HG03521 (cell line): ENCODE measurements at regions not wholly inside any gene's neighbourhood (a gene's known extent, or its start where the extent isn't known, plus 50 kb on each side); places are given as distances from the start of the nearest gene placed in this dataset.
"Not testable (repeated sequence)": the region's sequence is repeated elsewhere in the genome, so short reads cannot be mapped to it uniquely, and the experiment has no call there.

Experiments
- ATAC-seq: cut with Tn5 transposase; IDR thresholded peaks from one replicate; pipeline ENCODE4 v1.9.1; 2021; ENCODE audit warnings: mild to moderate bottlenecking, moderate library complexity; ENCODE audit not compliant: unreplicated experiment

GRCh38 chr1:148386617-148387016 lies 96.5 kb downstream of the PPIAL4G start:
- ATAC-seq: no peak

GRCh38 chr1:148386031-148386398 lies 97.1 kb downstream of the PPIAL4G start:
- not testable (repeated sequence) for ATAC-seq

GRCh38 chr1:148385371-148386030 lies 97.6 kb downstream of the PPIAL4G start:
- ATAC-seq: no peak

GRCh38 chr1:148383966-148384365 lies 99.1 kb downstream of the PPIAL4G start:
- ATAC-seq: no peak

- ATAC-seq: no peak
Observed at GRCh38 chr1:148379697-148380096, 103.4 kb downstream of the PPIAL4G start.

- ATAC-seq: no peak
Observed at GRCh38 chr1:148379170-148379500, 104.0 kb downstream of the PPIAL4G start.

- ATAC-seq: not testable (repeated sequence)
Observed at GRCh38 chr1:148377992-148378391, 105.1 kb downstream of the PPIAL4G start.

GRCh38 chr1:148377045-148377444 lies 106.1 kb downstream of the PPIAL4G start:
- ATAC-seq: not testable (repeated sequence)

- no peak for ATAC-seq
Observed at GRCh38 chr1:148374101-148374500, 109.0 kb downstream of the PPIAL4G start.

- no peak for ATAC-seq
Observed at GRCh38 chr1:148373192-148373925, 109.7 kb downstream of the PPIAL4G start.

GRCh38 chr1:148372731-148373130 lies 110.4 kb downstream of the PPIAL4G start:
- ATAC-seq: no peak

GRCh38 chr1:148372051-148372726 lies 110.9 kb downstream of the PPIAL4G start:
- not testable (repeated sequence) for ATAC-seq

- ATAC-seq: not testable (repeated sequence)
Observed at GRCh38 chr1:148371551-148371994, 111.5 kb downstream of the PPIAL4G start.

- ATAC-seq: not testable (repeated sequence)
Observed at GRCh38 chr1:148370661-148371060, 112.4 kb downstream of the PPIAL4G start.

- ATAC-seq: no peak
Observed at GRCh38 chr1:148367596-148367995, 115.5 kb downstream of the PPIAL4G start.

- ATAC-seq: not testable (repeated sequence)
Observed at GRCh38 chr1:148366136-148366753, 116.9 kb downstream of the PPIAL4G start.

- ATAC-seq: not testable (repeated sequence)
Observed at GRCh38 chr1:148365151-148365550, 118.0 kb downstream of the PPIAL4G start.

GRCh38 chr1:148363979-148364378 lies 119.1 kb downstream of the PPIAL4G start:
- ATAC-seq: not testable (repeated sequence)

GRCh38 chr1:148363439-148363810 lies 119.7 kb downstream of the PPIAL4G start:
- ATAC-seq: no peak

GRCh38 chr1:148362626-148363438 lies 120.3 kb downstream of the PPIAL4G start:
- no peak for ATAC-seq

GRCh38 chr1:148362216-148362611 lies 120.9 kb downstream of the PPIAL4G start:
- ATAC-seq: no peak
